Suprapubic skin (tissue), 4 donors: ENCODE measurements at regions not wholly inside any gene's neighbourhood (a gene's known extent, or its start where the extent isn't known, plus 50 kb on each side); places are given as distances from the start of the nearest gene placed in this dataset.

Source experiments
- DNase-seq, 2 donors: peaks; one replicate each; pipeline ENCODE4 v3.0.0-alpha.2; 2019; ENCODE audit warnings: low spot score in 2 of 2
- H3K27ac ChIP-seq: fragments of 200-600 bp; sonication (generic); one replicate; pipeline ENCODE4 v1.5.1; 2019
- H3K27me3 ChIP-seq: fragments of 200-600 bp; sonication (generic); one replicate; pipeline ENCODE4 v1.5.1; 2019
- H3K36me3 ChIP-seq: fragments of 200-600 bp; sonication (generic); one replicate; pipeline ENCODE4 v1.5.1; 2019
- H3K4me1 ChIP-seq: fragments of 200-600 bp; sonication (generic); one replicate; pipeline ENCODE4 v1.5.1; 2019
- H3K4me3 ChIP-seq: fragments of 200-600 bp; sonication (generic); one replicate; pipeline ENCODE4 v1.5.1; 2019; ENCODE audit warnings: mild to moderate bottlenecking
- H3K9me3 ChIP-seq: fragments of 200-600 bp; sonication (generic); one replicate; pipeline ENCODE4 v1.5.1; 2019
- EP300 ChIP-seq: sonication (generic); formaldehyde crosslinking; IDR thresholded peaks from one replicate; pipeline ENCODE4 v1.6.1; 2017; ENCODE audit warnings: antibody characterized with exemption
- POLR2A ChIP-seq, 2 donors: fragments of 450-650 bp; IDR thresholded peaks; one replicate each; pipeline ENCODE4 v1.6.1; 2017; ENCODE audit warnings: antibody characterized with exemption in 2 of 2, mild to moderate bottlenecking in 2 of 2, moderate library complexity in 2 of 2
- POLR2AphosphoS5 ChIP-seq, 3 donors: sonication (generic); formaldehyde crosslinking; IDR thresholded peaks; one replicate each; pipeline ENCODE4 v1.6.1; 2017; ENCODE audit warnings: antibody characterized with exemption in 3 of 3
- WGBS: methylation state at CpG from one replicate; pipeline ENCODE4 v1.1.5; 2018; 5-methylcytosine and 5-hydroxymethylcytosine counted together
- TF ChIP-seq, protein P1 (sequence below), 2 donors: fragments of 200-600 bp in 1 of 2; fragments of 450-650 bp in 1 of 2; sonication (generic) in 1 of 2; IDR thresholded peaks; one replicate each; pipeline ENCODE4 v1.5.1; 2016 to 2019; ENCODE audit warnings: antibody characterized with exemption in 2 of 2, mild to moderate bottlenecking in 1 of 2, moderate library complexity in 1 of 2

DNA sequence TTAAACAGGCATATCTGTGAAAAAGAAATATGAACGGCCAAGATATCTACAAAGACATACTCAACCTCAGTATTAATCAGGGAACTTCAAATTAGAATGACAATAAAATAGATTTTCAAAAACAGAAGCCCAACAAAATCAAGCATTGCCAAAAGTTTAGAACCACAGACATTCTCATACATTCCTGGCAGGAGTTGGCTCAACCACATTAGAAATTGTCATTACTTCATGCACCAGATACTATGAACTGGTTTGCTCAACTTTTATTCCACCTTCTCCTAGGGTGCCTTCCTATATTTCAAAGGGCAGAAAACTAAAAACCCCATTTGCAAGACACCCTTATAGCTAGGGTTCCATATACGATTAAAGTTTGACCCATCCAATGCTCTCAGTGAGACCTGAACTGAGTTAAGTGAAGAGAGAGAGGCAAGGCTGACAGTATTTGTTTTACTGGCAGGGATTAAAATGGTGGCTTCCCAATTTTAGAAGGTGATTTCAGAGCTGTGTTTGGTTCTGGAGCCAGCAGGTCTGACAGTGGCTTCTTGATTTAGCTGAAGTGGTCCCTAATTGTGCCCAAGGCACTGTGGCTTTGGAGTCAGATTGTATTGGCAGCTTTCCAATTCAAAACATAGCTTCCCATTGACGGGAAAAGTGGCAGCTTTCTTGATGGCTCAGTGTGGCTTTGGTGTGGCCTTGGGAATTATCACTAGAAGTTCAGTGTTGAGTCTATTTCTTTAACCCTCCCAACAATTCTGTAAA, 77.1 kb upstream of the CDYL start:
- H3K4me1 ChIP-seq: no peaks in the 10 kb centered on the region
- 66% methylated on average over 3 of the region's 3 CpGs for WGBS
- no peak overlapping the region for H3K27ac ChIP-seq
- DNase-seq: no peak
- H3K9me3 ChIP-seq: no peaks in the 10 kb centered on the region
- no peaks in the 10 kb centered on the region for H3K36me3 ChIP-seq
- H3K27me3 ChIP-seq: no peaks in the 10 kb centered on the region
- no peak overlapping the region for H3K4me3 ChIP-seq
- TF ChIP-seq POLR2AphosphoS5 (IDR thresholded peaks at IDR 0.05) (no peak), POLR2A (IDR thresholded peaks at IDR 0.05) (no peak), EP300 (no peak)
- TF ChIP-seq, protein P1, sequence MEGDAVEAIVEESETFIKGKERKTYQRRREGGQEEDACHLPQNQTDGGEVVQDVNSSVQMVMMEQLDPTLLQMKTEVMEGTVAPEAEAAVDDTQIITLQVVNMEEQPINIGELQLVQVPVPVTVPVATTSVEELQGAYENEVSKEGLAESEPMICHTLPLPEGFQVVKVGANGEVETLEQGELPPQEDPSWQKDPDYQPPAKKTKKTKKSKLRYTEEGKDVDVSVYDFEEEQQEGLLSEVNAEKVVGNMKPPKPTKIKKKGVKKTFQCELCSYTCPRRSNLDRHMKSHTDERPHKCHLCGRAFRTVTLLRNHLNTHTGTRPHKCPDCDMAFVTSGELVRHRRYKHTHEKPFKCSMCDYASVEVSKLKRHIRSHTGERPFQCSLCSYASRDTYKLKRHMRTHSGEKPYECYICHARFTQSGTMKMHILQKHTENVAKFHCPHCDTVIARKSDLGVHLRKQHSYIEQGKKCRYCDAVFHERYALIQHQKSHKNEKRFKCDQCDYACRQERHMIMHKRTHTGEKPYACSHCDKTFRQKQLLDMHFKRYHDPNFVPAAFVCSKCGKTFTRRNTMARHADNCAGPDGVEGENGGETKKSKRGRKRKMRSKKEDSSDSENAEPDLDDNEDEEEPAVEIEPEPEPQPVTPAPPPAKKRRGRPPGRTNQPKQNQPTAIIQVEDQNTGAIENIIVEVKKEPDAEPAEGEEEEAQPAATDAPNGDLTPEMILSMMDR (IDR thresholded peaks at IDR 0.05): no peak

DNA sequence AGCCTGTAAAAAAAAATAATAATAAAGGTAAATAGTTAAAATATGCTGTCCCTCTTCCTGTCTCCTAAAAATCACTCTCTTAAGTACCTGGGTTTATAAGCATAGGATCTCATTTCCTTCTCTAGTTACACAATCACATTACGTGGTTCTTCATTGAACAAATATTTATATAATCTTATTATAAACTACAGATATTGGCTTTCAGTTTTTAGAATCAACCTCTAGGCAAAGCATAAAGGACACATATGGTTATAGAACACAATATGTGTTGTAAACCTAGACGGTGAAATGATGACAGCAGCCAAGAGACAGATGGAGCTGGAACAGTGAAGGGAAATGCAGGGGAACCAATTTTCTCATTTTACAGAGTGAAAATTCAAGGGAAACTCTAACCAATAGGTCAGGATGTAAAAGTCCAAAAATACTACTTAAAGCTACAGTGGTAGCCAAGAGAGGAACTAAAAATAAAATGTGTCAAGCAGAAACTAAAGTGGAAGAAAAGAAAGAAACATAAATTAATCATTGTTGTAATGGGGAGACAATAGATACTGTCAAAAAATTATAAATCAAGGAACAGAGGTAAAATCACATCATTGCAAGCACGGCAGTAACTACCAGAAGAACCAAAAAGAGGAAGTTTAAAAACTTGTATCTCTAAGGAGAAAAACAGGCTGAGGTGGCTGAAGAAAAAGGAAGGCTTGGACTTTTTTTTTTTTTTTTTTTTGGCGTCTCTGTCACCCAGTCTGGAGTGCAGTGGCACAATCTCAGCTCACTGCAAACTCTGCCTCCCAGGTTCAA, 82.8 kb upstream of the CDYL start:
- DNase-seq: no peak
- Histone ChIP-seq H3K4me3 (no peak overlapping the region), H3K27ac (no peak overlapping the region), H3K27me3 (no peaks in the 10 kb centered on the region), H3K4me1 (peaks cover 3% of the 10 kb centered on the region), H3K9me3 (no peaks in the 10 kb centered on the region), H3K36me3 (no peaks in the 10 kb centered on the region)
- WGBS: 30% methylated on average over 4 of the region's 4 CpGs
- TF ChIP-seq EP300 (no peak), POLR2AphosphoS5 (IDR thresholded peaks at IDR 0.05) (no peak), POLR2A (IDR thresholded peaks at IDR 0.05) (no peak)
- TF ChIP-seq, protein P1 (IDR thresholded peaks at IDR 0.05): no peak

DNA sequence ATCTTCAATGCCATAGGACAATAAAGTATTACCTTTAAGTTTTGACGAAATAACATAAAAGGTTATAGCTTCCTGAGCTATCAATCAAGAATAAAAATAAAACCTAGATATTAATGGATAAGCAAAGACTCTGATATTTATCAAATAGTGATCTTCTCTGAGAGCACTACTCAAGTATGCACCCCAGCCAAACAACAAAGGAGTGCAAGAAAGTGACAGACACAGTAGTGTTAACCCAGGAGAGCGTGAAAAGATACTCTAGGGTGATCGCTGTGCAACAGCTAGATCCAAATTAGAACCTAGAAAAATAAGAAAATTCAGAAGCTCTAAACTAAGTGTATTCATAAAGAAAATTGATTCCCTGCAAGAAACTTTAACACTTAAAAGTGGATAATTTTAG, 83.5 kb upstream of the CDYL start:
- H3K27ac ChIP-seq: no peak overlapping the region
- DNase-seq: no peak
- H3K9me3 ChIP-seq: no peaks in the 10 kb centered on the region
- 95% methylated on average over 3 of the region's 3 CpGs for WGBS
- no peaks in the 10 kb centered on the region for H3K27me3 ChIP-seq
- no peak for TF ChIP-seq EP300
- TF ChIP-seq, protein P1 (IDR thresholded peaks at IDR 0.05): no peak
- TF ChIP-seq POLR2AphosphoS5 (IDR thresholded peaks at IDR 0.05): no peak
- TF ChIP-seq POLR2A (IDR thresholded peaks at IDR 0.05): no peak
- peaks cover 6% of the 10 kb centered on the region for H3K4me1 ChIP-seq
- no peak overlapping the region for H3K4me3 ChIP-seq
- no peaks in the 10 kb centered on the region for H3K36me3 ChIP-seq

DNA sequence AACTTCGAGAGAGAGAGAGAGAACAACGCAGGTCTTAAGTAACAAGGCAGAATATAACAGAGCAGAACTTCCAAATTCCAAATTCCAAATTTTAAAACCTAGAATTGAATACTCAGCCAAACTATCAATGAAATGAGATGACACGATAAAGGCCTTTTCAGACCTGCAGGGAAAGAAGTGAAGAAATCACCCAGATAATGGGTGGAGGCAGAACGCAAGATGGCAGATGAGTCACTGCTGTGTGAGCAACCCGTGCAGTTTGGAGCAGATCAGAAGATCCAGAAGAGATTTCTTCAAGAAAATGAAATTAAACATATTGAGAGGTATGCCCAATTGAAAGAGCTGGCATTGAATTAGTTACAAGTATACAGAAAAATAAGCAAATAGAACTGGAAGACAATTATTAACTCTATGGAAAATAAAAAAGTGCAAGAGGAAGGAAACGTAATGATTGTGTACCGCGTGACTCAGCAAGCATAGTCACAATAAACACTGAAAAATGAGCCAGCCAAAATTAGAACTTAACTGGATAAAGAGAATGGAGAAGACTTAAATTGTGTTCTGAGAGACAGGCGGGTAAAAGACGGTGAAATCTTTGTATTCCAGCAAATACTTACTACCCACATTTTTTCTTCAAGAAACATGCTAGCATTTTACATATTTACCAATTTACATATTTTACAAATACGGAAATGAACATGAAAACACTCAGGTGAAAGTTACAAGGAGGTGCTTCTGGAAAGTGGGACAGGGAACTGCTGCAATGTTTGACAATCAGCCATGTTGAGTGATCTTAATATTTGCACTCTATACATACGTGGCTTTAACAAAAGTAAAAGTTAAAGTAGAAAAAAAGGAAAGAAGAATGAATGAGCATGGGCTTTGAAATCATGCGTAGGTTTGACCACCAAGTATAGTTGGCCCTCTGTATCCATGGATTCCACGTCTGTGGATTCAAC, 87.9 kb upstream of the CDYL start:
- Histone ChIP-seq H3K4me3 (peak overlapping the region; percentile 22), H3K27me3 (no peaks in the 10 kb centered on the region), H3K27ac (peak overlapping the region; percentile 68), H3K4me1 (peaks cover 11% of the 10 kb centered on the region), H3K9me3 (no peaks in the 10 kb centered on the region), H3K36me3 (no peaks in the 10 kb centered on the region)
- no peak for DNase-seq
- 50% methylated on average over 14 of the region's 14 CpGs for WGBS
- TF ChIP-seq EP300: no peak
- TF ChIP-seq, protein P1 (IDR thresholded peaks at IDR 0.05): no peak
- TF ChIP-seq POLR2A (IDR thresholded peaks at IDR 0.05): no peak
- TF ChIP-seq POLR2AphosphoS5 (IDR thresholded peaks at IDR 0.05): no peak
